AG09319 (cell line): ENCODE measurements at regions not wholly inside any gene's neighbourhood (a gene's known extent, or its start where the extent isn't known, plus 50 kb on each side); places are given as distances from the start of the nearest gene placed in this dataset.
"Not testable (repeated sequence)": the region's sequence is repeated elsewhere in the genome, so short reads cannot be mapped to it uniquely, and the experiment has no call there.

Experiments
- DNase-seq: peaks from one replicate; pipeline ENCODE4 v3.0.0-alpha.2; 2010; ENCODE audit warnings: low read depth; ENCODE audit errors: extremely low read depth
- CTCF ChIP-seq: IDR thresholded peaks from 2 replicates; pipeline ENCODE4 v1.5.1; 2011; ENCODE audit warnings: low read depth, mild to moderate bottlenecking, inconsistent platforms, low read length, moderate library complexity

GRCh38 chr4:9691238-9692065 is 90.0 kb upstream of the DRD5 start:
- no peak for TF ChIP-seq CTCF
- DNase-seq: peak; percentile 55

- DNase-seq: not testable (repeated sequence)
These were observed 88.5 kb upstream of the DRD5 start for GRCh38 chr4:9692791-9693491.

- DNase-seq: not testable (repeated sequence)
These were observed 87.0 kb upstream of the DRD5 start for GRCh38 chr4:9694403-9694802.

- not testable (repeated sequence) for DNase-seq
These were observed 85.4 kb upstream of the DRD5 start for GRCh38 chr4:9695994-9696393.

- DNase-seq: not testable (repeated sequence)
These were observed 84.9 kb upstream of the DRD5 start for GRCh38 chr4:9696561-9696960.

- not testable (repeated sequence) for DNase-seq
These were observed 79.4 kb upstream of the DRD5 start for GRCh38 chr4:9702019-9702418.

GRCh38 chr4:9702696-9703095 is 78.7 kb upstream of the DRD5 start:
- DNase-seq: not testable (repeated sequence)

GRCh38 chr4:9703391-9703790 is 78.0 kb upstream of the DRD5 start:
- DNase-seq: no peak
- peak; percentile 44 for TF ChIP-seq CTCF

GRCh38 chr4:9704126-9704525 is 77.3 kb upstream of the DRD5 start:
- not testable (repeated sequence) for DNase-seq

- DNase-seq: no peak
- TF ChIP-seq CTCF: no peak
These were observed 76.7 kb upstream of the DRD5 start for GRCh38 chr4:9704551-9705332.

- not testable (repeated sequence) for DNase-seq
These were observed 74.2 kb upstream of the DRD5 start for GRCh38 chr4:9707281-9707680.

GRCh38 chr4:9707936-9708335 is 73.5 kb upstream of the DRD5 start:
- DNase-seq: not testable (repeated sequence)
